Fibroblast of upper back skin (primary cell): ENCODE measurements at regions not wholly inside any gene's neighbourhood (a gene's known extent, or its start where the extent isn't known, plus 50 kb on each side); places are given as distances from the start of the nearest gene placed in this dataset.
"Not testable (repeated sequence)": the region's sequence is repeated elsewhere in the genome, so short reads cannot be mapped to it uniquely, and the experiment has no call there.

Experiments used
- DNase-seq: peaks from one replicate; pipeline ENCODE4 v3.0.0-alpha.2; 2013

GRCh38 chr4:49154308-49155103 lies 168.4 kb downstream of the CWH43 start:
- DNase-seq, result peak; percentile 40

DNA sequence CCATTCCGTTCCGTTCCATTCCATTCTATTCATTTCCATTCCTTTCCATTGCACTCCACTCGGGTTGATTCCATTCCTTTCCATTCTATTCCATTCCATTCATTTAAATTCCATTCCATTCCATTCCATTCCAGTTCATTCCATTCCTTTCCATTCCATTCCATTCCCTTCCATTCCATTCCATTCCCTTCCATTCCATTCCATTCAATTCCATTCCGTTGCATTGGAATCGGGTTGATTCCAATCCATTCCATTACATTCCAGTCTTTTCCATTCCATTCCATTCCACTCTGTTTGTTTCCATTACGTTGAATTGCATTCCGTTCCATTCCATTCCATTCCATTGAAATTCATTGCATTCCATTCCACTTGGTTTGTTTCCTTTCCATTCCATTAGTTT lies 169.2 kb downstream of the CWH43 start:
- not testable (repeated sequence) for DNase-seq

- DNase-seq, result not testable (repeated sequence)
Measured at GRCh38 chr4:49156309-49156708, 170.2 kb downstream of the CWH43 start.

DNA sequence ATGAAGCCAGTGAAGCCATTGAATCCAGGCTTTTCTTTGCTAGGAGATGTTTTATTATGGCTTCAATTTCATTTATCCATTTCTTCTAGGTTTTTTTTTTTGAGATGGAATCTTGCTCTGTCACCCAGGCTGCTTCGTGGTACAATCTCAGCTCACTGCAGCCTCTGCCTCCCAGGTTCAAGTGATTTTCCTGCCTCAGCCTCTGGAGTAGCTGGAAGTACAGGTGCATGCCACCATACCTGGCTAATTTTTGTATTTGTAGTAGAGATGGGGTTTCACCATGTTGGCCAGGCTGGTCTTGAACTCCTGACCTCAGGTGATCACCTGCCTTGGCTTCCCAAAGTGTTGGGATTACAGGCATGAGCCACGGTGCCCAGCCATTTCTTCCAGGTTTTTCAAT lies 171.6 kb downstream of the CWH43 start:
- DNase-seq, result not testable (repeated sequence)

GRCh38 chr4:49161111-49161541 lies 175.1 kb downstream of the CWH43 start:
- DNase-seq, result not testable (repeated sequence)

DNA sequence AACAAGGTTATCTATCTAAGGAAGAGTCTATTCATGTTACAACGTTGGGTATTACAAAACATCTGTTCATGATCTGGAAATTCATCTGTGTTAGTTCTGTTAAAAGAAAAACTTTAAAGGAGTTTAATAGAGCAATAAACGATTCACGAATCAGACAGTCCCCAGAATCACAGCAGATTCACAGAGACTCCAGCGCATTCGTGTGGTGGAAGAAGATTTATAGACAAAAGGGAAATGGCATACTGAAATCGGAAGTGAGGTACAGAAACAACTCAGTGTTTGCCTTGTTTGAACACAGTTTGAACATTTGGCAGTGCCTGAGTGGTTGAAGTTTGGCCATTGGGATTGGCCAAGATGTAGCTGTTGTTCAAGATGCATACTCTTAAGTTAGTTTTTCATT lies 178.8 kb downstream of the CWH43 start:
- DNase-seq, result not testable (repeated sequence)

GRCh38 chr4:49177847-49178246 lies 191.8 kb downstream of the CWH43 start:
- DNase-seq, result not testable (repeated sequence)

DNA sequence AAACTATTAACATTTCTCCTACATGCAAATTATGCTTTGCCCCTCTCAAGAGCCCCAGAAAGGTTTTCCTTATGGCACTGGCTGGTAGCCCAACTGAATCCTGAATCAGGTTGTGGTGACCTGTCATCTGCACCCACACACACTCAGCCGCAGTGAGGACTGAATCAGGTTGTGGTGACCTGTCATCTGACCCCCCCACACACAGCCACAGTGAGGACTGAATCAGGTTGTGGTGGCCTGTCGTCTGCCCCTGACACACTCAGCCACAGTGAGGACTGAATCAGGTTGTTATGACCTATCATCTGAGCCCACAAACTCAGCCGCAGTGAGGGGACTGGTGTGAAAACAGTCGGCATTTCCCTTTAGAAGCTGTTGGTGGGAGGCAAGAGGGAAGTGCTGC lies 195.0 kb downstream of the CWH43 start:
- DNase-seq, result not testable (repeated sequence)

- not testable (repeated sequence) for DNase-seq
Measured at GRCh38 chr4:49211396-49212194, 225.5 kb downstream of the CWH43 start.

GRCh38 chr4:49213250-49213649 lies 227.2 kb downstream of the CWH43 start:
- DNase-seq, result not testable (repeated sequence)

GRCh38 chr4:49213750-49214149 lies 227.7 kb downstream of the CWH43 start:
- DNase-seq, result not testable (repeated sequence)

DNA sequence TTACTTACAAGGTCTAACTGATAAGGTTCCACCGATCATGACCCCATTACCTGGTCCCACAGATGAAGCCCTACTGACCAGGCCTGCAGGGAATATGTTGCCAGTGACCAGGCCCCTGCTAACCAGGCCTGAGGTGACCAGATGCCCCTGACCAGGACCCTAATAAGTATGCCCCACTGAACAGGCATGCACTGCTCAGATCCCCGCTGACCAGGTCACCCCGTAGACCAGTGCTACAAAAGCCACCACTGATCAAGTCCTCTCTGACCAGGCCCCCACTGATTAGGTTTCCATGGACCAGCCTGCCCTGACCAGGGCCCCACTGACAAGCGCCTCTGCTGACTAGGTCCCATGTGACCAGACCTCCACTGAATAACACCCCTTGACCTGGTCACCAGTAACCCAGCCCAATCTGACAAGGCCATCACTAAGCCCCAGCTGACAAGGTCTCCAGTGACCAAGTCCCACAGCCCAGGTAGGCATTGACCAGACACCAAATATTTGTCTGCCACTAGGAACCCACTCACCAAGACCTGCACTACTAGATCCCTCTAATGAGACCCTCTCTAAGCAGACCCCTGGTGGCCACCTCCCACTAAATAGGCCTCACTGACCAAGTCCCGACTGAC lies 228.5 kb downstream of the CWH43 start:
- not testable (repeated sequence) for DNase-seq

DNA sequence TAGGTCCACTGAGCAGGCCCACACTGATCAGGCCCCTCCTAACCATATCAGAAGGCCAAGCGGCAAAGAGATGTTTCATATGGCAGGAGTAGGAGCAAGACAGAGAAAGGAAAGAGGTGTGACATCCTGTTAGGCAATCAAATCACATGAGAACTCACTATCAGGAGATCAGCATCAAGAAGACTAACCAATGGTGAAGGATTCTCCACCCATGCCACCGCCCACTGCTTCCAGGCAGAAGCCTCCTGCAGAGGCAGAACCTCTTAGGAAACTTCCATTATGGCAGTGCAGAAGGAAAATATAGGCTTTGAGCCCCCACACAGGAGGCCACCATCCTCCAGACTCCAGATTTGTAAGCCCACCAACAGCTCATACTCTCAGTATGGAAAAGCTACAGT lies 229.0 kb downstream of the CWH43 start:
- not testable (repeated sequence) for DNase-seq

- not testable (repeated sequence) for DNase-seq
Measured at GRCh38 chr4:49216606-49217005, 230.5 kb downstream of the CWH43 start.

- DNase-seq, result no peak
Measured at GRCh38 chr4:49217492-49217891, 231.4 kb downstream of the CWH43 start.

- not testable (repeated sequence) for DNase-seq
Measured at GRCh38 chr4:49218094-49218493, 232.0 kb downstream of the CWH43 start.

- DNase-seq, result not testable (repeated sequence)
Measured at GRCh38 chr4:49218931-49219330, 232.9 kb downstream of the CWH43 start.

DNA sequence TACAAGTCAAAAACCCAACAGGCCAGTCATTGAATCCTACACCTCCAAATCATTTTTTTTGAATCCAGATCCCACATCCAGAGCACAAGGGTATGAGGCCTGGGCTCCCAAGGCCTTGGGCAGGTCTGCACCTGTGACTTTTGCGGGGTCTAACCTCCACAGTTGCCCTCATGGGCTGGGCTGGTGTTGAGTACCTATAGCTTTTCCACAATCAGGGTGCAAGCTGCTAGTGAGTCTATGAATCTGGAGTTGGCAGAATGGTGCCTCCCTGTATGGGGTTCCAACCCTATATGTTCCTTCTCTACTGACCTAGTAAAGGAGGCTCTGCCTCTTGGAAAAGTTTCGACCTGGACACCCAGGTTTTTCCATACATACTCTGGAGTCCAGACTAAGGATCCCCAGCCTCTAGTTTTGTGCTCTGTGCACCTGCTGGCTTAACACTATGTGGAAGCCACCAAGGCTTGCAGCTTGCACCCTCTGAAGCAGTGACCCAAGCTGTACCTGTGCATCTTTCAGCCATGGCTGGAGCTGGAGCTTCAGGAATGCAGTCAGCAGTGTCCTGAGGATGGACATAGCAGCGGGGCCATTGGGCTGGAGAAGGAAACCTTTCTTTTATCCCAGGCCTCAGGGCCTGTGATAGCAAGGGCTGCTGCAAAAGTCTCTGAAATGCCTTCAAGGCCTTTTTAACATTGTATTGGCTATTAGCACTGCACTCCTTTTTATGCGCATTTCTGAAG lies 233.6 kb downstream of the CWH43 start:
- not testable (repeated sequence) for DNase-seq

DNA sequence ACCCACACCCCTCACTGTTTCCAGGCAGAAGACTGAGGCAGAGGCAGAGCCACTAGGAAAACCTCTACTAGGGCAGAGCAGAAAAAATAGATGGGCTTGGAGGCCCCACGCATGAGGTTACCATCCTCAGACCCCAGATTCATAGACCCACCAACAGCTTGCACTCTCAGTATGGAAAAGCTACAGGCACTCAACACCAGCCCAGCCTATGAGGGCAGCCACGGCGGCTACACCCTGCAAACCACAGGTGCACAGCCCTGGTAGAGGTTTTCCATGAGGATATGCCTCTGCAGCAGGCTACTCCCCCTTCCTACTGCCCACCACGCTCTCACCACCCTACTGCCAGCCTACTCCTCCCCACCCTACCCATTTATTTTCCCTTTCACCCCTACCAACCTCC lies 235.1 kb downstream of the CWH43 start:
- no peak for DNase-seq

GRCh38 chr4:49222810-49223209 lies 236.7 kb downstream of the CWH43 start:
- DNase-seq, result not testable (repeated sequence)

DNA sequence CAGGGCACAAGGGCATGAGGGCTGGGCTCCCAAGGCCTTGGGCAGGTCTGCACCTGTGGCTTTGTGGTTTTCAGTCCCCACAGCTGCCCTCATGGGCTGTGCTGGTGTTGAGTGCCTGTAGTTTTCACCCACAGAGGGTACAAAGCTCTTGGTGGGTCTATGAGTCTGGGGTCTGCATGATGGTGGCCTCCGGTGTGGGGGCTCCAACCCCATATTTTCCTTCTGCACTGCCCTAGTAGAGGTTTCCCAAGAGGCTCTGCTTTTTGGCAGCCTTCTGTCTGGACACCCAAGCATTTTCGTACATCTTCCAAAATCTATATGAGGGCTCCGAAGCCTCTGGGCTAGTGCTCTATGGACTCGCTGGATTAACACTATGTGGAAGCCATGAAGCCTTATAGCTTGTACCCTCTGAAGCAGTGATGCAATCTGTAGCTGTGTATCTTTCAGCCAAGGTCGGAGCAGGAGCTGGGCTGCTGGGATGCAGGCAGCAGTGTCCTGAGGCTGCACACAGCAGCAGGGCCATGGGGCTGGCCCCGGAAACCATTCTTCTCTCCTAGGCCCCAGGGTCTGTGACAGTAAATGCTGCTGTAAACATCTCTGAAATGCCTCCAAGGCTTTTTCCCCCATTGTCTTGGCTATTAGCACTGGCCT lies 240.3 kb downstream of the CWH43 start:
- not testable (repeated sequence) for DNase-seq

DNA sequence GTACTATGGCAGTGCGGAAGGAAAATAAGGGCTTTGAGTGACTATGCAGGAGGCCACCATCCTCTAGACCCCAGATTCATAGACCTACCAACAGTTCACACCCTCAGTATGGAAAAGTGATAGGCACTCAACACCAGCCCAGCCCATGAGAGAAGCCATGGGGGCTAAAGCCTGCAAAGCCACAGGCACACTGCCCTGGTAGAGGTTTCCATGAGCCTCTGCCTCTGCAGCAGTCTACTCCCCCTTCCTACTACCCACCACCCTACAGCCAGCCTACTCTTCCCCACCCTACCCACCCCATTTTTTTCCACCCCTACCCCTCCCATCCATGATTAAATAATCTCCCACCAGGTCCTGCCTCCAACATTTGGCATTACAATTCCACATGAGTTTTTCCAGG lies 241.9 kb downstream of the CWH43 start:
- not testable (repeated sequence) for DNase-seq
